GM18520 (cell line): ENCODE measurements at regions not wholly inside any gene's neighbourhood (a gene's known extent, or its start where the extent isn't known, plus 50 kb on each side); places are given as distances from the start of the nearest gene placed in this dataset.

Source experiments
- ATAC-seq: cut with Tn5 transposase; IDR thresholded peaks from one replicate; pipeline ENCODE4 v1.9.1; 2021; ENCODE audit not compliant: unreplicated experiment

DNA sequence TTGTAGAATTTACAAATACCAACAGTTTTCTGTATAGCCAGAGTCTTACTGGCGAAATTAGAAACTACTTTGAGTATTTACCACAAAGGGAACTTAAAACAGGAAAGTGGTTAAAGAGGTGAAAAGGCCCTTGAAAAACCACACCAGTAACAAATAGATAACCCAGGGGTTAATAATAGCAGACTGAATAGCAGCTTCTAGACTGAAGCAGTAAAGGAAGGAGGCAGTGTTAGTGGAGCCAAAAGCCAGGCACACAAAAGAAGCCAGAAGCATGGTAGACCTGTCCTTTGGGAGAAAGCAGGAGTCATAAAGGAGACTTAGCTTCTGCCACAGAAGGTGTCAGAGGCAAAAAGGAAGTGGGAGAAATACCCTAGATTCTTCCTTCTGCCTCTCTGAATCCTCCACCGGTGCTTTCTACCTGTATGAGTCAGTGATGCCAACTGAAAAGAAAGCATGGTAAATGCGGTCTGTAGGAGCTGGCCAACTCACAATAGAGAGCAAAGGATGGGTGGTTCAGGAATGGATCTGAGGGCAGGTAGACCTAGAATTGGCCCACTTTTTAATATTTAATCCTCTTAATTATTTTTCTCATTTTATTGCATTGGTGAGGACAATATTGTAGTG lies 97.3 kb downstream of the ARL6IP6 start:
- ATAC-seq = peak; percentile 62

DNA sequence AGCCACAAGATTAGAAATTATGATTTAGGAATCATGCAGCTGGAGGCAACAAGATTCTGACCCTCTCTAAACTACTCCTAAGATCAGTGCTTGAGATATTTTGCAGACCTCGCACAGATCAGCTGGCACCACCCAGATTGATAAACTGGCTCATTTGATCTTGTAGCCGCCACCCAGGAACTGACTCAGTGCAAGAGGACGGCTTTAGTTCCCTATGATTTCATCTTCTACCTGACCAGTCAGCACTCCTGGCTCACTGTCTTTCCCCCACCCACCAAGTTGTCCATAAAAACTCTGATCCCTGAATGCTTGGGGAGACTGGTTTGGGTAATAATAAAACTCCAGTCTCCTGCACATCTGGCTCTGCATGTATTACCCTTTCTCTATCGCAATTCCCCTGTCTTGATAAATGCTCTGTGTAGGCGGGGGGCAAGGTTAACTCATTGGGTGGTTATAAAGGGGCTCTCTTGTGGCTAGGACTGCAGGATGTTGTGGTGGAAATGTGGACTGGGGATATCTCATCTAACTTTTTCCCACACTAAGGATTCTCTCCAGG lies 96.1 kb downstream of the ARL6IP6 start:
- ATAC-seq = no peak

DNA sequence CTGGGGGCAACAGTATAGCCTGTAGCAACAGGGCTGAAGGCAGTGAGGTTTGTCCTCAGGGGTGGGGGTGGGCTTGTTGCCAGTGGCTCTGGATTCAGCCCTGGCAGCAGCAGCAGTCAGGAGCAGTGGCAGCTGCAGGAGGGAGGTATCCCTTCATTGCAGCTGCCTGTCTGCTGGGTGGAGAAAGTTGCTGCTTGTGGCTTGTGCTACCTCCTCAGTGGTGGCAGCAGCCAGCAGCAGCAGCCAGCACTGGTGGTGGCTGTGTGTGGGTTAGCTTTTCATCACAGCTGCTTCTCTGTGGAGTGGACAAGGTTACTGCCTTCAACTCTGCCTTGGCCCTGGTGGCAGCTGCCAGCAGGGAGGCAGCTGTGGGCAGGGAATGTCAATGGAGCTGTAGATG lies 94.9 kb downstream of the ARL6IP6 start:
- ATAC-seq = no peak
